GM12878 (cell line): ENCODE measurements at regions not wholly inside any gene's neighbourhood (a gene's known extent, or its start where the extent isn't known, plus 50 kb on each side); places are given as distances from the start of the nearest gene placed in this dataset.

ENCODE experiments used
- EZH2 ChIP-seq: IDR thresholded peaks from 2 replicates; pipeline ENCODE4 v1.6.1; 2012; ENCODE audit warnings: low read depth, mild to moderate bottlenecking, control low read depth, inconsistent platforms, low read length, borderline replicate concordance; ENCODE audit not compliant: control insufficient read depth
- SRF ChIP-seq, 2 experiments: IDR thresholded peaks; 2 replicates each; pipeline ENCODE4 v1.6.1; 2011; ENCODE audit warnings: low read depth in 2 of 2, low read length in 2 of 2, mild to moderate bottlenecking in 1 of 2, moderate library complexity in 1 of 2
- ZBTB33 ChIP-seq: fragments of 450-650 bp; IDR thresholded peaks from 2 replicates; pipeline ENCODE4 v1.6.1; 2017; ENCODE audit warnings: mild to moderate bottlenecking
- TF ChIP-seq, protein P1 (sequence below), 3 experiments: IDR thresholded peaks in 2 of 3; conservative IDR thresholded peaks in 1 of 3; 2 replicates each; pipeline ENCODE4 v1.5.1; 2011; ENCODE audit warnings: low read depth in 3 of 3, low read length in 3 of 3, mild to moderate bottlenecking in 3 of 3, control low read depth in 2 of 3, moderate library complexity in 2 of 3, inconsistent platforms in 1 of 3, mixed read lengths in 1 of 3; ENCODE audit not compliant: control insufficient read depth in 2 of 3, insufficient read depth in 1 of 3; ENCODE audit errors: extremely low read depth in 1 of 3

GRCh38 chrX:109155161-109155560 is 326.7 kb downstream of the GUCY2F start:
- TF ChIP-seq, protein P1, sequence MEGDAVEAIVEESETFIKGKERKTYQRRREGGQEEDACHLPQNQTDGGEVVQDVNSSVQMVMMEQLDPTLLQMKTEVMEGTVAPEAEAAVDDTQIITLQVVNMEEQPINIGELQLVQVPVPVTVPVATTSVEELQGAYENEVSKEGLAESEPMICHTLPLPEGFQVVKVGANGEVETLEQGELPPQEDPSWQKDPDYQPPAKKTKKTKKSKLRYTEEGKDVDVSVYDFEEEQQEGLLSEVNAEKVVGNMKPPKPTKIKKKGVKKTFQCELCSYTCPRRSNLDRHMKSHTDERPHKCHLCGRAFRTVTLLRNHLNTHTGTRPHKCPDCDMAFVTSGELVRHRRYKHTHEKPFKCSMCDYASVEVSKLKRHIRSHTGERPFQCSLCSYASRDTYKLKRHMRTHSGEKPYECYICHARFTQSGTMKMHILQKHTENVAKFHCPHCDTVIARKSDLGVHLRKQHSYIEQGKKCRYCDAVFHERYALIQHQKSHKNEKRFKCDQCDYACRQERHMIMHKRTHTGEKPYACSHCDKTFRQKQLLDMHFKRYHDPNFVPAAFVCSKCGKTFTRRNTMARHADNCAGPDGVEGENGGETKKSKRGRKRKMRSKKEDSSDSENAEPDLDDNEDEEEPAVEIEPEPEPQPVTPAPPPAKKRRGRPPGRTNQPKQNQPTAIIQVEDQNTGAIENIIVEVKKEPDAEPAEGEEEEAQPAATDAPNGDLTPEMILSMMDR (IDR thresholded peaks at IDR 0.05 in 2 of 3, conservative IDR thresholded peaks at IDR 0.05 in 1 of 3; ENCODE audit: control insufficient read depth in 2 of 3, extremely low read depth in 1 of 3, insufficient read depth in 1 of 3, low read depth in 3 of 3, low read length in 3 of 3) = no peak
- TF ChIP-seq SRF (IDR thresholded peaks at IDR 0.05; ENCODE audit: low read depth in 2 of 2, low read length in 2 of 2) = no peak
- no peak for TF ChIP-seq EZH2
- no peak for TF ChIP-seq ZBTB33
